ENCODE measurements at regions not wholly inside any gene's neighbourhood (a gene's known extent, or its start where the extent isn't known, plus 50 kb on each side); places are given as distances from the start of the nearest gene placed in this dataset.
"Not testable (repeated sequence)": the region's sequence is repeated elsewhere in the genome, so short reads cannot be mapped to it uniquely, and the experiment has no call there.

DNA sequence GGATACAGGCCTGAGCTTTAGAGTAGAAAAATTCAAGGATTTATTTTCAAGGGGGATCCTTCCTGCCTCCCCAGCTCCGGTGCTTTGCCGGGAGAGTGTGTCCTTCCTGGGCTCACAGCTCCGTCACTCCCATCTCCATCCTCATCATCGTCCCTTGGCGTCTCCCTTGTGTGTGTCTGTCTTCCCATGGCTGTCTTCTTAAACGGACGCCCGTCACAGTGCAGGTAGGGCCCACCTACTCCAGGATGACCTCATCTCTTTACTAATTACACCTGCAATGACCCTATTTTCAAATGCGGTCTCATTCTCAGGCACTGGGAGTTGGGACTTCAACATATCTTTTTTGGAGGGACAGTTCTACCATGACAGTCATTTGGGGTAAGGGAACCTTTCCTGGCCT lies 320.3 kb upstream of the C1orf174 start:
- DNase-seq (ENCODE audit: low read depth, low spot score): no peak
- no peak overlapping the region for H3K4me3 ChIP-seq (ENCODE audit: low read depth, low read length)
- in situ Hi-C loops (cut with HindIII; ENCODE audit: low sequenced_read_pairs): no loop called here
- TF ChIP-seq, protein P1, sequence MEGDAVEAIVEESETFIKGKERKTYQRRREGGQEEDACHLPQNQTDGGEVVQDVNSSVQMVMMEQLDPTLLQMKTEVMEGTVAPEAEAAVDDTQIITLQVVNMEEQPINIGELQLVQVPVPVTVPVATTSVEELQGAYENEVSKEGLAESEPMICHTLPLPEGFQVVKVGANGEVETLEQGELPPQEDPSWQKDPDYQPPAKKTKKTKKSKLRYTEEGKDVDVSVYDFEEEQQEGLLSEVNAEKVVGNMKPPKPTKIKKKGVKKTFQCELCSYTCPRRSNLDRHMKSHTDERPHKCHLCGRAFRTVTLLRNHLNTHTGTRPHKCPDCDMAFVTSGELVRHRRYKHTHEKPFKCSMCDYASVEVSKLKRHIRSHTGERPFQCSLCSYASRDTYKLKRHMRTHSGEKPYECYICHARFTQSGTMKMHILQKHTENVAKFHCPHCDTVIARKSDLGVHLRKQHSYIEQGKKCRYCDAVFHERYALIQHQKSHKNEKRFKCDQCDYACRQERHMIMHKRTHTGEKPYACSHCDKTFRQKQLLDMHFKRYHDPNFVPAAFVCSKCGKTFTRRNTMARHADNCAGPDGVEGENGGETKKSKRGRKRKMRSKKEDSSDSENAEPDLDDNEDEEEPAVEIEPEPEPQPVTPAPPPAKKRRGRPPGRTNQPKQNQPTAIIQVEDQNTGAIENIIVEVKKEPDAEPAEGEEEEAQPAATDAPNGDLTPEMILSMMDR (IDR thresholded peaks at IDR 0.05; ENCODE audit: low read depth, low read length): no peak

DNA sequence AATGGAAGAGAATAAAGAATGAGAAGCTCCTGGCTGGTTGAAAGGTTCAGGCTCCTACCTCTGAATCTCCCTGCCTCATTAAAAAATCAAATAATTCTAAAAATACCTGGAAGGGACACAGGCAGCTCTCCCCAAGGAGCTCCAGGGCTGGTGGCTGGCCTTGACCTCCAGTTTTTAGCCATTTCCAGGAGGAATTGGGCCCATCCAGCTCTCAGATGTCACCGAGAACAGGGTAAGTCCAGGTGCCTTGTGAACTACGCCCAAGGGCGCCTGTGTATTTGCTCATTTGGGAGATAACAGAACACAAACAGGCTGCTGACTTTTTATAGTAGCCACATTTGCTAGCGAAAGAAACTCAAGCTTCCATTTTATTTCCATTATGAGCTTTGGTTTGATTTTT lies 321.0 kb upstream of the C1orf174 start:
- DNase-seq (ENCODE audit: low read depth, low spot score): no peak
- TF ChIP-seq, protein P1 (IDR thresholded peaks at IDR 0.05; ENCODE audit: low read depth, low read length): no peak
- in situ Hi-C loops (cut with HindIII; ENCODE audit: low sequenced_read_pairs): no loop called here
- no peak overlapping the region for H3K4me3 ChIP-seq (ENCODE audit: low read depth, low read length)

DNA sequence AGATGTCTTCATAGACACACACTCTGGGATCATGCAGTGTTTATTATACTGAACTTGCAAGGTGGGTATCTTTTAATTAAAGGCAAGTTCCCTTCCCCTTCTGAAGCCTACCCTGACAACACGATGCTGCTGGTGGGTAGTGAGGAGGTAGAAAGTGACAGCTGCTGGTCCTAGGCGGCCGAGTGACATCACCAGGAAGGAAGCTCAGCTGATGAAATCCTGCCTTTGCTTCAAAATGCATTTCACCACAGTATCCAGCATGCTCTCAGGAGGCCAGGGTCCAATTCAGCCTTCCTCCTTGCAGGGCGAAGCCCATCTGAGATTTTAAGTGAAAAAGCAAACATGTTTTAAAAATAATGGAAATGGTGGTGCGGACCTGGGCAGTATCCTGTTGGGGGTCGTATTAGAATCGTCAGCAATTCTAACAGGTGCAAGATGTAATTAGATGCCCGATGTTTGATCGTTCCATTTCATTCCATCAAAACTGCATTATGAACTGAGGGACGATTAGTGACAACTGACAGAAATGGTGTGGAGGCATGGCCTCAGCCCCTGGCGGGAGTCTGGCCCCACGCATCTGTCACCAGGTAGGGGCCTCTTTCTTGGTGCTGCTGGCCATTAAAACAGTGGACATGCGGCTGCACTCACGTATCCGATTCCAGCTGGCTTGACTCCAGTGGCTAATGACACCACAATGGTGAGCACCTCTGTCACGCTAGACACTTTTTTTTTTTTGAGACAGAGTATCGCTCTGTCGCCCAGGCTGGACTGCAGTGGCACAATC lies 324.8 kb upstream of the C1orf174 start:
- TF ChIP-seq, protein P1 (IDR thresholded peaks at IDR 0.05; ENCODE audit: low read depth, low read length): no peak

DNA sequence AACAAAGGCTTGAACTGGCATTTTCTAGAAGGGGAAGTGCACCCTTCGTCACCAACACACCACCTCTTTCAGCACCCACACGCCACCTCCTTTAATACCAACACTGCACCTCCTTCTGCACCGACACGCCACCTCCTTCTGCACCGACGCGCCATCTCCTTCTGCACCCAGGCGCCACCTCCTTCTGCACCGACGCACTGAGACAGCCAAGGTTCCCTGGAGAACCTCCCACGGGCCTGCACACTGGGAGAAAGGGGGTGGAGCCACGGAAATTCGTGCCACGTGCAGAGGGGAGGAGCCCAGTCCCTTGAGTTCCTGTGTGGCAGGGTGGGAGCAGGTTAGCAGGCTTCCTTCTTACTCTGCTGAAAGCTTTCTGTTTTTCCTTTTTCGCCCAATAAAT lies 327.9 kb upstream of the C1orf174 start:
- in situ Hi-C loops (cut with HindIII; ENCODE audit: low sequenced_read_pairs): no loop called here
- TF ChIP-seq, protein P1 (IDR thresholded peaks at IDR 0.05; ENCODE audit: low read depth, low read length): no peak
- no peak overlapping the region for H3K4me3 ChIP-seq (ENCODE audit: low read depth, low read length)
- no peak for DNase-seq (ENCODE audit: low read depth, low spot score)

More for the DNA sequence above, 324.8 kb upstream of the C1orf174 start:
- H3K4me3 ChIP-seq (ENCODE audit: low read depth, low read length): no peak overlapping the region
- in situ Hi-C loops (cut with HindIII; ENCODE audit: low sequenced_read_pairs): no loop called here
- no peak for DNase-seq (ENCODE audit: low read depth, low spot score)

DNA sequence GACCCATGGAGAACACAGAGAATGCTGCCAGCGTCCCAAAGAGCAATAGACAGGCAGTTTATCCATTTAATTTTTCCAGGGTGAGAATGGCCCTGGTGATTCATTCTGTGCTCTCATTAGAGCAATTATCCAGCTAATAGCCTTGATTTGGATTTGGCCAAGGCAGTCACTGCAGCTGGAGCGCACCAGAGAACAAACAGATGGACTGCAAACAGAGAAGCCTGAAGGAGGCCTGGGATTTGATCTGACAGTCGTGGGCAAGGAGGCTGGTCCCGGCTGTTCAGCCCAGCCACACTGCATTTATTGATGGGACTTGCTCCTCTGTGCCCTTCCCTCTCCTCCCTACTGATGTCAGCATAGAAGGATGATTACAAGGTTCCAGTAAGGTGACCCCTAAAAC lies 353.9 kb upstream of the C1orf174 start:
- in situ Hi-C loops (cut with HindIII; ENCODE audit: low sequenced_read_pairs): no loop called here
- TF ChIP-seq, protein P1 (IDR thresholded peaks at IDR 0.05; ENCODE audit: low read depth, low read length): no peak
- no peak for DNase-seq (ENCODE audit: low read depth, low spot score)
- no peak overlapping the region for H3K4me3 ChIP-seq (ENCODE audit: low read depth, low read length)

DNA sequence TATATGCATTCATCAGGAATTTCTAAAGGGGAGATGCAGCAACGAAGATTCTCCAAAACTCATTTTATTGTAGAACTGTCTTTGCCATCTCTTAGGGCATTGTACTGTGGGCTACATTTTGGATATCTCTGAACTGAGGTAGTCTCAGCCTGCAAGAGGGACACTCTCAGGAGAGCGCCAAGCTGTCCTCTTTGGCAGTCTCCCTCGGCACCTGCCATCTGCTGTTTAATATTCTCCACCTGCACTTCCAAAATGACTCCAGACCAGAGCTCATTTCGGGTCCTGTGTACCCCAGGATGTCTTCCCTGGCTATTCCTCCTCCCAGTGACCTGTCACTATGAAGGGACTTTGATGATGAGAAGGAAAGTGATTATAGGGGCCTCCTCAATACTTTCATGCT lies 356.3 kb upstream of the C1orf174 start:
- TF ChIP-seq, protein P1 (IDR thresholded peaks at IDR 0.05; ENCODE audit: low read depth, low read length): no peak
- no peak overlapping the region for H3K4me3 ChIP-seq (ENCODE audit: low read depth, low read length)
- in situ Hi-C loops (cut with HindIII; ENCODE audit: low sequenced_read_pairs): no loop called here
- no peak for DNase-seq (ENCODE audit: low read depth, low spot score)

DNA sequence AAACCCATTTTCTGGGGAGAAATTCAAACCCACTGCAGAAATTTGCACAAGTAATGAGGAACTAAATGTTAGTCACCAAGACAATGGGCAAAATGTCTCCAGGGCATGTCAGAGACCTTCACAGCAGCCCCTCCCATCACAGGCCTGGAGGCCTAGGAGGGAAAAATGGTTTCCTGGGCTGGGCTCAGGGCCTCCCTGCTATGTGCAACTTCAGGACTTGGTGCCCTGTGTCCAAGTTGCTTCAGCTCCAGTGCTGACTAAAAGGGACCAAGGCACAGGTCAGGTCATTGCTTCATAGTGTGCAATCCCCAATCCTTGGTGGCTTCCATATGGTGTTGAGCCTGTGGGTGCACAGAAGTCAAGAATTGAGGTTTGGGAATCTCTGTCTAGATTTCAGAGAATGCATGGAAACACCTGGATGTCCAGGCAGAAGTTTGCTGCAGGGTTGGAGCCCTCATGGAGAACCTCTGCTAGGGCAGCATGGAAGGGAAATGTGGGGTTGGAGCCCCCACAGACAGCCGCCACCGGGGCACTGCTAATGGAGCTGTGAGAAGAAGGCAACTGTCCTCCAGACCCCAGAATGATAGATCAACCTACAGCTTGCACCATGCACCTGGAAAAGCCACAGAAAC lies 358.2 kb upstream of the C1orf174 start:
- in situ Hi-C loops (cut with HindIII; ENCODE audit: low sequenced_read_pairs): not testable (repeated sequence)

More for the DNA sequence above, 358.2 kb upstream of the C1orf174 start:
- DNase-seq (ENCODE audit: low read depth, low spot score); H3K4me3 ChIP-seq (ENCODE audit: low read depth, low read length): not testable (repeated sequence)

Data from astrocyte of the spinal cord (primary cell).